ENCODE measurements at regions not wholly inside any gene's neighbourhood (a gene's known extent, or its start where the extent isn't known, plus 50 kb on each side); places are given as distances from the start of the nearest gene placed in this dataset.

DNA sequence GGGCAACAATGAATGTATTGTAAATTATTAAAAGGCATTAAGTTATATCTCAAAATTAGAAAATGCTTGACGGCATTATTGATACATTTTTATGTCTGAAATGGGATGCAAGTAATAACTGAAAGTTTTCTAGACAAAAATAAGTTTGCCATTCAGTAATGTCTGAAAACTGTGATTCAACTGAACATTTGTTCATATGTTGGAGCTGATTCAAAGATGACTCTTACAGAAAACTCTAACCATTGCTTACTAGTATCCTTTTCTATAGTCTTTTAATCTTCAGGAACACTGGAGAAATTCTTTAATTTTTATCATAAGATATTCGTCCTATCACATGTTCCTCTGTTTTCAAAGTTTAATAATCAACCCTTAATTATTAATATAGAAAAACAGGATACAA is 71.1 kb upstream of the TFEC start:
- Histone ChIP-seq H3K9ac (no peak overlapping the region), H3K4me1 (no peaks in the 10 kb centered on the region), H3K27me3 (no peaks in the 10 kb centered on the region), H3K79me2 (ENCODE audit: low read depth) (no peaks in the 10 kb centered on the region), H3K36me3 (no peaks in the 10 kb centered on the region), H4K20me1 (ENCODE audit: low read depth) (no peaks in the 10 kb centered on the region), H3K4me2 (no peak overlapping the region), H2AFZ (replicated peaks) (no peak overlapping the region), H3F3A (ENCODE audit: low read depth) (no peaks in the 10 kb centered on the region), H3K4me3 (no peak overlapping the region), H3K27ac (no peak overlapping the region), H3K9me3 (ENCODE audit: low read depth) (no peaks in the 10 kb centered on the region)
- no peaks in the 10 kb centered on the region for H3K27me3 Mint-ChIP-seq (ENCODE audit: insufficient read depth, low read depth)
- H3K4me1 Mint-ChIP-seq: peaks cover 2% of the 10 kb centered on the region
- DNase-seq (ENCODE audit: low spot score): no peak
- no peak overlapping the region for H3K4me3 Mint-ChIP-seq
- no peaks in the 10 kb centered on the region for H3K36me3 Mint-ChIP-seq
- TF ChIP-seq EZH2phosphoT487 (IDR thresholded peaks at IDR 0.05) (no peak), EZH2 (IDR thresholded peaks at IDR 0.05) (no peak)
- TF ChIP-seq, protein P1, sequence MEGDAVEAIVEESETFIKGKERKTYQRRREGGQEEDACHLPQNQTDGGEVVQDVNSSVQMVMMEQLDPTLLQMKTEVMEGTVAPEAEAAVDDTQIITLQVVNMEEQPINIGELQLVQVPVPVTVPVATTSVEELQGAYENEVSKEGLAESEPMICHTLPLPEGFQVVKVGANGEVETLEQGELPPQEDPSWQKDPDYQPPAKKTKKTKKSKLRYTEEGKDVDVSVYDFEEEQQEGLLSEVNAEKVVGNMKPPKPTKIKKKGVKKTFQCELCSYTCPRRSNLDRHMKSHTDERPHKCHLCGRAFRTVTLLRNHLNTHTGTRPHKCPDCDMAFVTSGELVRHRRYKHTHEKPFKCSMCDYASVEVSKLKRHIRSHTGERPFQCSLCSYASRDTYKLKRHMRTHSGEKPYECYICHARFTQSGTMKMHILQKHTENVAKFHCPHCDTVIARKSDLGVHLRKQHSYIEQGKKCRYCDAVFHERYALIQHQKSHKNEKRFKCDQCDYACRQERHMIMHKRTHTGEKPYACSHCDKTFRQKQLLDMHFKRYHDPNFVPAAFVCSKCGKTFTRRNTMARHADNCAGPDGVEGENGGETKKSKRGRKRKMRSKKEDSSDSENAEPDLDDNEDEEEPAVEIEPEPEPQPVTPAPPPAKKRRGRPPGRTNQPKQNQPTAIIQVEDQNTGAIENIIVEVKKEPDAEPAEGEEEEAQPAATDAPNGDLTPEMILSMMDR (IDR thresholded peaks at IDR 0.05): no peak
- H3K27ac Mint-ChIP-seq: no peak overlapping the region
- H3K9me3 Mint-ChIP-seq: no peaks in the 10 kb centered on the region

DNA sequence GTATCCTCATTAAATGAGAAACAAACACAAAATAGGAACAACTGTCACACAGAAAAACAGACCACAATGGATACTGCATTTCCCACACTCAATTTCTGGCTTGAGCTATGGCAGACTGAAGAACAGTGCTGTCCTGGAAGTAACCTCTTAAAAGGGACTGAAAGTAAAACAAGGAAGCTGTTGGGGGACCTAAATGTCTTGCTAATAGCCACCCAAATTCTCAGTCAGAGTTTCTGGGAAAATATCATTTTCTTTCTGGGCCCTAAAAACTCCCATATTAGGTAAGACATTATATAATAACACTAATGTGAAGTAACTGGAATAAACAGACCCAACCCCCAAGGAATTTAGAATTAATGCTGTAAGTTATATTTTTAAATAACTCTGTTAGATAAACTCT is 80.9 kb upstream of the TFEC start:
- no peaks in the 10 kb centered on the region for H3K79me2 ChIP-seq (ENCODE audit: low read depth)
- Mint-ChIP-seq H3K9me3 (peaks cover 6% of the 10 kb centered on the region), H3K27me3 (ENCODE audit: insufficient read depth, low read depth) (no peaks in the 10 kb centered on the region), H3K4me3 (no peak overlapping the region), H3K36me3 (no peaks in the 10 kb centered on the region), H3K27ac (no peak overlapping the region), H3K4me1 (no peaks in the 10 kb centered on the region)
- no peaks in the 10 kb centered on the region for H3K4me1 ChIP-seq
- H3K4me2 ChIP-seq: no peak overlapping the region
- no peaks in the 10 kb centered on the region for H3K9me3 ChIP-seq (ENCODE audit: low read depth)
- DNase-seq (ENCODE audit: low spot score): no peak
- H3K9ac ChIP-seq: no peak overlapping the region
- H3K27me3 ChIP-seq: no peaks in the 10 kb centered on the region
- H3F3A ChIP-seq (ENCODE audit: low read depth): no peaks in the 10 kb centered on the region
- no peak overlapping the region for H2AFZ ChIP-seq (replicated peaks)
- H3K27ac ChIP-seq: no peak overlapping the region
- H3K36me3 ChIP-seq: no peaks in the 10 kb centered on the region
- no peaks in the 10 kb centered on the region for H4K20me1 ChIP-seq (ENCODE audit: low read depth)
- no peak overlapping the region for H3K4me3 ChIP-seq
- TF ChIP-seq EZH2 (IDR thresholded peaks at IDR 0.05) (no peak), EZH2phosphoT487 (IDR thresholded peaks at IDR 0.05) (no peak)
- TF ChIP-seq, protein P1 (IDR thresholded peaks at IDR 0.05): no peak

DNA sequence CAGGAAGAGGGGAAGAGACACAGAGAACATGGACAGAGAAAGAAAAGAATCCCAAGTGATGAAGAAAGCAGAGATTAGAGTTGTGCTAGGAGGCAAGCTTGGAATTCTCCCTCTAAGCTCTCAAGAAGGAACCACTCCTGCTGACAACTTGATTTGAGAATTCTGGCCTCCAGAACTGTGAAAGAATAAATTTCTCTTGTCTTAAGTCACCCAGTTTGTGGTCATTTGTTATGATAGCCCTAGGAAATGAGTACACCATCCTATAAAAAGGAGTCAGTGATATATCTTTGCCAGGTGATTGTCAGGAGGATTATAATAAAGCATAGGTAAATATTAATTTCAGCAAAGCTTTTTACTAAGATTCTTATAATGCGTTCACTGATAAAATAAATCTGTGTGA is 82.7 kb upstream of the TFEC start:
- H3K4me3 ChIP-seq: no peak overlapping the region
- H3K27me3 ChIP-seq: no peaks in the 10 kb centered on the region
- no peak overlapping the region for H3K9ac ChIP-seq
- H3K79me2 ChIP-seq (ENCODE audit: low read depth): no peaks in the 10 kb centered on the region
- H2AFZ ChIP-seq (replicated peaks): no peak overlapping the region
- no peak for DNase-seq (ENCODE audit: low spot score)
- no peaks in the 10 kb centered on the region for H3F3A ChIP-seq (ENCODE audit: low read depth)
- no peaks in the 10 kb centered on the region for H4K20me1 ChIP-seq (ENCODE audit: low read depth)
- H3K27ac Mint-ChIP-seq: no peak overlapping the region
- no peaks in the 10 kb centered on the region for H3K4me1 ChIP-seq
- no peak overlapping the region for H3K4me2 ChIP-seq
- H3K4me1 Mint-ChIP-seq: no peaks in the 10 kb centered on the region
- H3K27ac ChIP-seq: no peak overlapping the region
- H3K4me3 Mint-ChIP-seq: no peak overlapping the region
- no peaks in the 10 kb centered on the region for H3K36me3 Mint-ChIP-seq
- H3K9me3 ChIP-seq (ENCODE audit: low read depth): no peaks in the 10 kb centered on the region
- H3K27me3 Mint-ChIP-seq (ENCODE audit: insufficient read depth, low read depth): no peaks in the 10 kb centered on the region
- peaks cover 6% of the 10 kb centered on the region for H3K9me3 Mint-ChIP-seq
- TF ChIP-seq, protein P1 (IDR thresholded peaks at IDR 0.05): no peak
- TF ChIP-seq EZH2 (IDR thresholded peaks at IDR 0.05): no peak
- TF ChIP-seq EZH2phosphoT487 (IDR thresholded peaks at IDR 0.05): no peak
- no peaks in the 10 kb centered on the region for H3K36me3 ChIP-seq

- Histone ChIP-seq H3K9me3 (ENCODE audit: low read depth) (no peaks in the 10 kb centered on the region), H3K4me2 (no peak overlapping the region), H3K79me2 (ENCODE audit: low read depth) (no peaks in the 10 kb centered on the region), H3F3A (ENCODE audit: low read depth) (no peaks in the 10 kb centered on the region), H2AFZ (replicated peaks) (no peak overlapping the region), H3K27me3 (no peaks in the 10 kb centered on the region), H3K4me1 (no peaks in the 10 kb centered on the region), H3K27ac (no peak overlapping the region), H4K20me1 (ENCODE audit: low read depth) (no peaks in the 10 kb centered on the region), H3K36me3 (no peaks in the 10 kb centered on the region), H3K4me3 (no peak overlapping the region), H3K9ac (no peak overlapping the region)
- Mint-ChIP-seq H3K27me3 (ENCODE audit: insufficient read depth, low read depth) (no peaks in the 10 kb centered on the region), H3K9me3 (peaks cover 3% of the 10 kb centered on the region), H3K27ac (no peak overlapping the region), H3K36me3 (no peaks in the 10 kb centered on the region), H3K4me1 (no peaks in the 10 kb centered on the region), H3K4me3 (no peak overlapping the region)
- TF ChIP-seq, protein P1 (IDR thresholded peaks at IDR 0.05): no peak
- TF ChIP-seq EZH2 (IDR thresholded peaks at IDR 0.05): no peak
- no peak for DNase-seq (ENCODE audit: low spot score)
Measured at GRCh38 chr7:116120839-116121238, 89.5 kb upstream of the TES start.

Measured in neural progenitor cell (in vitro differentiated cells).